H7 (cell line): ENCODE measurements at regions not wholly inside any gene's neighbourhood (a gene's known extent, or its start where the extent isn't known, plus 50 kb on each side); places are given as distances from the start of the nearest gene placed in this dataset.

Experiments
- DNase-seq: peaks from one replicate; pipeline ENCODE4 v3.0.0; 2012
- H3K27me3 ChIP-seq: 2 replicates; pipeline ENCODE4 v1.6.0; 2011; ENCODE audit warnings: mild to moderate bottlenecking, low read length; ENCODE audit not compliant: control insufficient read depth, insufficient read depth
- H3K36me3 ChIP-seq: replicated peaks from 2 replicates; pipeline ENCODE4 v1.5.1; 2011; ENCODE audit warnings: low read length; ENCODE audit not compliant: control insufficient read depth, insufficient read depth
- H3K4me3 ChIP-seq: 2 replicates; pipeline ENCODE4 v1.5.1; 2011; ENCODE audit warnings: low read depth, mild to moderate bottlenecking, control low read depth, low read length, moderate library complexity; ENCODE audit not compliant: insufficient read depth

GRCh38 chr11:80227915-80228314 is 787.1 kb upstream of the TENM4 start:
- no peaks in the 10 kb centered on the region for H3K27me3 ChIP-seq
- no peak for DNase-seq
- H3K36me3 ChIP-seq, result no peaks in the 10 kb centered on the region
- no peak overlapping the region for H3K4me3 ChIP-seq

DNA sequence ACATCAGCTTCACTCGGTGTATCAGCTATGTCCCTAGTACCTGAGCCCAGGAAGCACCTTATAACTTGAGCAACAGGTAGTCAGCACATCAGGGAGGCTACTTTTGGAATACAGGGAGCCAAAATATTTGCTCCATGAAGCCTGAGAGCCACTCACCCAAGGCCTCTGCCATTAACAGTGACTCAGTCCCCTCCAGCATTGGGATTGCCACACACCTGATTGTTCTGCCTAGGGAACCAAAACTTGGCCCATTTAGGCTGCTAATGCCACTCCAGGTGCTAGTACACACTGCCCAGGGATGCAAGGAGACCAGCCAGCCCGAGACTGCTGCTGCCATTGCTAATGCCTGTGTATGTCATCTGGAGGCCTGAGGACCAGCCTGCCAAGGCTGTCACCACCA is 773.6 kb upstream of the TENM4 start:
- Histone ChIP-seq H3K36me3 (no peaks in the 10 kb centered on the region), H3K27me3 (no peaks in the 10 kb centered on the region), H3K4me3 (no peak overlapping the region)
- no peak for DNase-seq

GRCh38 chr11:80211673-80212072 is 770.8 kb upstream of the TENM4 start:
- DNase-seq, result no peak
- Histone ChIP-seq H3K4me3 (no peak overlapping the region), H3K27me3 (no peaks in the 10 kb centered on the region), H3K36me3 (no peaks in the 10 kb centered on the region)

GRCh38 chr11:80204021-80204420 is 763.2 kb upstream of the TENM4 start:
- DNase-seq, result no peak
- Histone ChIP-seq H3K36me3 (no peaks in the 10 kb centered on the region), H3K27me3 (no peaks in the 10 kb centered on the region), H3K4me3 (no peak overlapping the region)

GRCh38 chr11:80196932-80197554 is 756.2 kb upstream of the TENM4 start:
- Histone ChIP-seq H3K27me3 (no peaks in the 10 kb centered on the region), H3K36me3 (no peaks in the 10 kb centered on the region), H3K4me3 (no peak overlapping the region)
- DNase-seq, result no peak

DNA sequence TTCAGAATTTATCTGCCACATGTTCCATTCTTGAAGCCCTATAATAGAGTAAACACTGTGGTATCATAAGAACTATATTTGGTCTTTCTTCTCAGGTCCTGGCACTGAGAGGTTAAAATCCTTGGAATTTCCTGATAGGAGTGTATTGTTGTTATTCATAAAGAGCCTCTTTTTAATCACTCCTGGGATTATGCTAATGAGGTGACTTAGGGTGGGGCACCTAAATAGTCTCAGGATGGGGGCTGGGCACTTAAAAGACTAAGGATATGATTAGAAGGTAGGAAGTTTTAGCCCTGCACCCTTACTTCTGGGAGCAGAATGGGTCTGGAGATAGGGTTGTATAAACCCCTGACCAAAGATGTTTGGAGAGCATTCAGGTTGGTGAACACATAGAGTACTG is 755.2 kb upstream of the TENM4 start:
- H3K27me3 ChIP-seq, result no peaks in the 10 kb centered on the region
- DNase-seq, result no peak
- no peak overlapping the region for H3K4me3 ChIP-seq
- no peaks in the 10 kb centered on the region for H3K36me3 ChIP-seq

DNA sequence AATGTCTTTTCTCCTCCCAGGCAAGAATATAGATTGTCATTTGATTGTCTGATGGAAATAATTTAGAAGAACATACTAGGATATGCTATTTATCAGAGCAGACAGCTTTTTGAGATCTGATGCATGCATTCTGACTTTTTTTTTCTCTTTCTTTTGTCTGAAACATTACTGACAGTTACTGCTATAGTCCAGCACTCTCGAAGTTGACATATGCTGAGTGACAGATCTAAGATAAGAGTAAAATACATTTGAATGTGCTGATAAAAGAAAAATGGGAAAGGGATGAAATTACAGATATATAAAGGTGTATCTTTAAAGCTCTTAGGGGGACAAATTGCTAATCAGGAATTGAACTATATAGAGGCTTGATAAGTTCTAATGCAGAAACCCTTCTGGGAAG is 753.8 kb upstream of the TENM4 start:
- DNase-seq, result no peak

GRCh38 chr11:80194016-80194415 is 753.2 kb upstream of the TENM4 start:
- Histone ChIP-seq H3K27me3 (no peaks in the 10 kb centered on the region), H3K36me3 (no peaks in the 10 kb centered on the region), H3K4me3 (no peak overlapping the region)
- DNase-seq, result no peak

More for the DNA sequence above, 753.8 kb upstream of the TENM4 start:
- Histone ChIP-seq H3K36me3 (no peaks in the 10 kb centered on the region), H3K4me3 (no peak overlapping the region), H3K27me3 (no peaks in the 10 kb centered on the region)

DNA sequence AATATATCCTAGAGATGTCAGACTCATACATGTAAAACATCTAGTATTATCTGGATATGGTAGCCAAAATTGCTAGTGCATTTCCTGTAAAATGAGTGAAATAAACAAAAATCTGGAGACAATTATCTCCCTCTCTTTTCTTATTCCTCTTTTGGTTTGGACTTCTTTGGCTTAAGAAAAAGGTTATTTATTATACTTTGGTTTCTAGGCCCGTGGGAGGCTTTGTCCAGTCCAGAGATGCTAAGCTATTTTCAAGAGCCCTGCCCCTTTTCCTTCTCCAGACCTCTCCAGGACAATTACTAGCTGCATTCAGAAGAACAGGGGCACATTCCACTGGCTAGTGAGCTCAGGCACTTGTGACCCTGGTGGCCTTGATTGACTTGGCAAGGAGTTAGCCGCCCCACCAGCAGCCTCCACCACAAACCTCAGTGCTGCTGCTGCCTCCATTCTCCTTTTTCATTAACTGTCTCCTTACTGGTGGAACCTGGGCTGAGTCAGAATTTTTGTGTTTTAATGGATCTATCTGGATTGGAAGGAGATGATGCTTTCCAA is 747.3 kb upstream of the TENM4 start:
- Histone ChIP-seq H3K27me3 (no peaks in the 10 kb centered on the region), H3K4me3 (no peak overlapping the region), H3K36me3 (no peaks in the 10 kb centered on the region)
- no peak for DNase-seq

GRCh38 chr11:80186692-80187091 is 745.9 kb upstream of the TENM4 start:
- Histone ChIP-seq H3K4me3 (no peak overlapping the region), H3K27me3 (no peaks in the 10 kb centered on the region), H3K36me3 (no peaks in the 10 kb centered on the region)
- no peak for DNase-seq

DNA sequence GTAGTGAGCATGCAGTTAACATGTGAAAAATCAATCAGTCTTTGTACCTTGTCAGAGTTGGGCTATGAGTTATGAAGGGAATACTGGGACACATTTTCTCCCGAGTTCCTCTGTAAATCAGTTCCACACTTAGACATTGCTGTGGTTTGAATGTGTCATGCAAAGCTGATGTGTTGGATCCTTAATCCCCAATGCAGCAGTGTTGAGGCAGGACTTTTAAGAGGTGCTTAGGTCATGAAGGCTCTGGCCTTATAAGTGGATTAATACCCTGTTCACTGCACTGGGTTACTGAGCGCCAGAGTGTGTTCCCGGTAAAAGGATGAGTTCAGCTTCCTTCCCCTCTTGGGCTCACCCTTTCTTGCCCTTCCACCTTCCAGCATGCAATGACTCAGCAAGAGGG is 742.1 kb upstream of the TENM4 start:
- Histone ChIP-seq H3K27me3 (no peaks in the 10 kb centered on the region), H3K36me3 (no peaks in the 10 kb centered on the region), H3K4me3 (no peak overlapping the region)
- DNase-seq, result no peak

GRCh38 chr11:80173371-80174136 is 732.7 kb upstream of the TENM4 start:
- Histone ChIP-seq H3K4me3 (no peak overlapping the region), H3K27me3 (no peaks in the 10 kb centered on the region), H3K36me3 (no peaks in the 10 kb centered on the region)
- no peak for DNase-seq

- no peaks in the 10 kb centered on the region for H3K27me3 ChIP-seq
- no peak overlapping the region for H3K4me3 ChIP-seq
- no peak for DNase-seq
- no peaks in the 10 kb centered on the region for H3K36me3 ChIP-seq
Observed at GRCh38 chr11:80168796-80169195, 728.0 kb upstream of the TENM4 start.

- H3K36me3 ChIP-seq, result no peaks in the 10 kb centered on the region
- H3K4me3 ChIP-seq, result no peak overlapping the region
- no peaks in the 10 kb centered on the region for H3K27me3 ChIP-seq
- no peak for DNase-seq
Observed at GRCh38 chr11:80167766-80168165, 726.9 kb upstream of the TENM4 start.

- H3K27me3 ChIP-seq, result no peaks in the 10 kb centered on the region
- H3K36me3 ChIP-seq, result no peaks in the 10 kb centered on the region
- H3K4me3 ChIP-seq, result no peak overlapping the region
- no peak for DNase-seq
Observed at GRCh38 chr11:80165744-80166143, 724.9 kb upstream of the TENM4 start.
